A549 (cell line): ENCODE measurements at regions not wholly inside any gene's neighbourhood (a gene's known extent, or its start where the extent isn't known, plus 50 kb on each side); places are given as distances from the start of the nearest gene placed in this dataset.

Experiments
- ATAC-seq, 2 experiments: fragments of 200-7000 bp in 1 of 2; fragments of >200 bp in 1 of 2; cut with Nextera tagmentation in 1 of 2; cut with Tn5 transposase in 1 of 2; 3 replicates each; pipeline versions ENCODE4 v1.8.0 to v1.9.1; 2018 to 2020; ENCODE audit warnings: mild to moderate bottlenecking in 1 of 2, moderate library complexity in 1 of 2
- CTCF ChIA-PET: fragments of 300-600 bp; sonication (Branson Sonifier 250); formaldehyde crosslinking; extraction: SDS; loops from one replicate; lab custom pipeline; 2021; ENCODE audit warnings: antibody characterized with exemption, inconsistent platforms; lab: Yijun Ruan, JAX
- POLR2A ChIA-PET: fragments of 350-600 bp; formaldehyde crosslinking; extraction: SDS; loops from one replicate; lab custom pipeline; 2021; ENCODE audit warnings: antibody characterized with exemption, inconsistent platforms; lab: Yijun Ruan, JAX
- DNase-seq, 2 experiments: peaks; one replicate each; pipeline versions ENCODE4 v3.0.0 to v3.0.0-alpha.2; 2011 to 2016; ENCODE audit warnings: low read depth in 1 of 2, low spot score in 1 of 2
- FAIRE-seq: peaks from 2 replicates; lab custom pipeline; 2011; peaks lifted over from hg19 to GRCh38; lab: Jason Lieb, UNC
- H3K27ac ChIP-seq, 2 experiments: fragments of >200 bp; sonication (Bioruptor Twin); formaldehyde crosslinking; 3 replicates each; pipeline ENCODE4 v1.5.1; 2016 to 2017
- H3K4me1 ChIP-seq: fragments of >200 bp; sonication (Bioruptor Twin); formaldehyde crosslinking; 3 replicates; pipeline ENCODE4 v1.6.1; 2016
- H3K4me2 ChIP-seq: fragments of >200 bp; sonication (Bioruptor Twin); formaldehyde crosslinking; 3 replicates; pipeline ENCODE4 v1.6.1; 2016
- H3K4me3 ChIP-seq: fragments of >200 bp; sonication (Bioruptor Twin); formaldehyde crosslinking; 3 replicates; pipeline ENCODE4 v1.5.1; 2016
- H3K9me3 ChIP-seq: fragments of >200 bp; sonication (Bioruptor Twin); formaldehyde crosslinking; 3 replicates; pipeline ENCODE4 v1.6.1; 2016
- BHLHE40 ChIP-seq: IDR thresholded peaks from 2 replicates; pipeline ENCODE4 v1.6.1; 2012; ENCODE audit warnings: low read depth, low read length, inconsistent platforms
- CBX2 ChIP-seq: fragments of 200-600 bp; sonication (generic); IDR thresholded peaks from 2 replicates; pipeline ENCODE4 v1.6.1; 2016; ENCODE audit warnings: low read depth, mild to moderate bottlenecking, borderline replicate concordance
- CHD2 ChIP-seq: fragments of 150-350 bp; IDR thresholded peaks from 2 replicates; pipeline ENCODE4 v1.6.1; 2014; ENCODE audit warnings: low read length; ENCODE audit not compliant: partially characterized antibody
- EHF ChIP-seq: fragments of 250-450 bp; sonication (Bioruptor Pico); IDR thresholded peaks from 2 replicates; pipeline ENCODE4 v1.5.0; 2020; ENCODE audit warnings: mild to moderate bottlenecking
- FOXS1 ChIP-seq: fragments of 250-450 bp; sonication (Bioruptor Pico); IDR thresholded peaks from 2 replicates; pipeline ENCODE4 v1.5.0; 2020; ENCODE audit warnings: mild to moderate bottlenecking, moderate library complexity
- HOXA7 ChIP-seq: fragments of 250-450 bp; sonication (Bioruptor Pico); IDR thresholded peaks from 2 replicates; pipeline ENCODE4 v1.5.0; 2020; ENCODE audit warnings: mild to moderate bottlenecking, moderate library complexity
- NFE2L2 ChIP-seq: fragments of 150-350 bp; conservative IDR thresholded peaks from 2 replicates; pipeline ENCODE4 v1.6.1; 2014; ENCODE audit warnings: low read length
- POLR2AphosphoS2 ChIP-seq: conservative IDR thresholded peaks from 2 replicates; pipeline ENCODE4 v1.6.1; 2012; ENCODE audit warnings: low read length, improper control_type of control experiment, inconsistent platforms
- RARB ChIP-seq: fragments of 250-450 bp; sonication (Bioruptor Pico); IDR thresholded peaks from 2 replicates; pipeline ENCODE4 v1.8.0; 2021; ENCODE audit warnings: mild to moderate bottlenecking, moderate library complexity
- ZSCAN20 ChIP-seq: fragments of 250-450 bp; sonication (Bioruptor Pico); IDR thresholded peaks from 2 replicates; pipeline ENCODE4 v1.8.0; 2022; ENCODE audit warnings: mild to moderate bottlenecking, moderate library complexity
- WGBS: methylation state at CpG from one replicate; pipeline ENCODE4 v1.1.6; 2017; ENCODE audit errors: missing lambda C conversion rate; 5-methylcytosine and 5-hydroxymethylcytosine counted together
- TF ChIP-seq, protein P1 (sequence below): fragments of >200 bp; sonication (Bioruptor Twin); formaldehyde crosslinking; IDR thresholded peaks from 3 replicates; pipeline ENCODE4 v1.6.1; 2016
- TF ChIP-seq, protein P2 (sequence below): fragments of 250-450 bp; sonication (Bioruptor Pico); IDR thresholded peaks from 2 replicates; pipeline ENCODE4 v1.5.0; 2020; ENCODE audit warnings: low read depth, mild to moderate bottlenecking, moderate library complexity
- TF ChIP-seq, protein P3 (sequence below): fragments of >200 bp; sonication (Bioruptor Twin); formaldehyde crosslinking; IDR thresholded peaks from 3 replicates; pipeline ENCODE4 v1.5.1; 2016
- TF ChIP-seq, protein P4 (sequence below): fragments of 250-450 bp; sonication (Bioruptor Pico); IDR thresholded peaks from 2 replicates; pipeline ENCODE4 v1.5.0; 2021; ENCODE audit warnings: mild to moderate bottlenecking, moderate library complexity, borderline replicate concordance

DNA sequence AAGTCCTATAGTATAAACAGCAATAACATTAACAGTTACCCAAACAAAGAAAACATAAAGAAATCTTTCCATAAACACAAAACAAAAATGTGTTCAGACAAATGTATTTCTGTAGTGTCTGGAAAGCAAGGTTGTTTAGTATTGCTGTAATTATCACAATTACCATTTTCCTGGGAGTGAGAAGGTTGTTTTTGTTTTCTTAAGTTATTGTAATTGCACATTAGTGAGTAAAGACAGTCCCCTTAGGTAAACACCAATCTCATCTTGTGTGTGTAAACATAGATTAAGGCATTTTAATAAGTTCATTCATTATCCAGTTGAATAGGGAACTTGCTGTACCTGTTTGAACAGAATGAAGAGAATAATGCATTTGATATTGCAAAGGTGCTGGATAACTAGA is 356.9 kb upstream of the ADGRL4 start:
- Histone ChIP-seq H3K9me3 (no peaks in the 10 kb centered on the region), H3K4me2 (no peak overlapping the region), H3K27ac (no peak overlapping the region), H3K4me1 (no peaks in the 10 kb centered on the region), H3K4me3 (no peak overlapping the region)
- DNase-seq: no peak
- no peak for ATAC-seq
- no peak for FAIRE-seq
- TF ChIP-seq, protein P1, sequence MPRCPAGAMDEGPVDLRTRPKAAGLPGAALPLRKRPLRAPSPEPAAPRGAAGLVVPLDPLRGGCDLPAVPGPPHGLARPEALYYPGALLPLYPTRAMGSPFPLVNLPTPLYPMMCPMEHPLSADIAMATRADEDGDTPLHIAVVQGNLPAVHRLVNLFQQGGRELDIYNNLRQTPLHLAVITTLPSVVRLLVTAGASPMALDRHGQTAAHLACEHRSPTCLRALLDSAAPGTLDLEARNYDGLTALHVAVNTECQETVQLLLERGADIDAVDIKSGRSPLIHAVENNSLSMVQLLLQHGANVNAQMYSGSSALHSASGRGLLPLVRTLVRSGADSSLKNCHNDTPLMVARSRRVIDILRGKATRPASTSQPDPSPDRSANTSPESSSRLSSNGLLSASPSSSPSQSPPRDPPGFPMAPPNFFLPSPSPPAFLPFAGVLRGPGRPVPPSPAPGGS: no peak
- TF ChIP-seq, protein P2, sequence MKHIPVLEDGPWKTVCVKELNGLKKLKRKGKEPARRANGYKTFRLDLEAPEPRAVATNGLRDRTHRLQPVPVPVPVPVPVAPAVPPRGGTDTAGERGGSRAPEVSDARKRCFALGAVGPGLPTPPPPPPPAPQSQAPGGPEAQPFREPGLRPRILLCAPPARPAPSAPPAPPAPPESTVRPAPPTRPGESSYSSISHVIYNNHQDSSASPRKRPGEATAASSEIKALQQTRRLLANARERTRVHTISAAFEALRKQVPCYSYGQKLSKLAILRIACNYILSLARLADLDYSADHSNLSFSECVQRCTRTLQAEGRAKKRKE (CRISPR knock-in tag): no peak
- TF ChIP-seq ZSCAN20 (CRISPR knock-in tag) (no peak), NFE2L2 (no peak), FOXS1 (CRISPR knock-in tag) (no peak), CBX2 (no peak), BHLHE40 (no peak), RARB (no peak)
- ChIA-PET CTCF (interaction anchor here (0.5 to 1.3 kb wide), 2 partner anchors 10 to 1234 kb away, joined by 3 read pairs; no protein-coding TSS in a partner anchor), POLR2A (no interaction called here)

DNA sequence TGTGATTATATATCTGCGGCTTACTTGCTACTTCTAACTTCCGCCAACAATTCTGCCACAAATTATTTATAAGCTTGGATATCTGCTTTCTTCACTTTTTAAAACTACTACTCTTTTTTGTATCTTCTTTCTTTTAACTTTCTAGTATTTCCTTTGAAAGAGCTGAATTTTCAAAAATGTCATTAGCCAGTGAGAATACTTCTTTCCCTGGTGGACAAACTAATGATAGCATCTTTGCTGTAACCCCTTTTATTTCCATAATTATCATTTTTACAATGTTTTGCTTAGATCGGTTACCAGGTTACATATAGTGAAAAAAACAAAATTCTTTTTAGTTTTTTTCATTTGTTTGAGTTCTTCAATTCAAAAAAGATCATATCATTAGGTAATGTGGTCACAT is 355.9 kb upstream of the ADGRL4 start:
- H3K9me3 ChIP-seq: no peaks in the 10 kb centered on the region
- ATAC-seq (no peak), FAIRE-seq (no peak), DNase-seq (no peak)
- WGBS: 69% methylated on average over 3 of the region's 3 CpGs
- TF ChIP-seq CHD2 (no peak), POLR2AphosphoS2 (no peak), HOXA7 (CRISPR knock-in tag) (no peak), FOXS1 (CRISPR knock-in tag) (no peak), EHF (CRISPR knock-in tag) (no peak)
- TF ChIP-seq, protein P1: no peak
- TF ChIP-seq, protein P2 (CRISPR knock-in tag): no peak
- TF ChIP-seq, protein P3, sequence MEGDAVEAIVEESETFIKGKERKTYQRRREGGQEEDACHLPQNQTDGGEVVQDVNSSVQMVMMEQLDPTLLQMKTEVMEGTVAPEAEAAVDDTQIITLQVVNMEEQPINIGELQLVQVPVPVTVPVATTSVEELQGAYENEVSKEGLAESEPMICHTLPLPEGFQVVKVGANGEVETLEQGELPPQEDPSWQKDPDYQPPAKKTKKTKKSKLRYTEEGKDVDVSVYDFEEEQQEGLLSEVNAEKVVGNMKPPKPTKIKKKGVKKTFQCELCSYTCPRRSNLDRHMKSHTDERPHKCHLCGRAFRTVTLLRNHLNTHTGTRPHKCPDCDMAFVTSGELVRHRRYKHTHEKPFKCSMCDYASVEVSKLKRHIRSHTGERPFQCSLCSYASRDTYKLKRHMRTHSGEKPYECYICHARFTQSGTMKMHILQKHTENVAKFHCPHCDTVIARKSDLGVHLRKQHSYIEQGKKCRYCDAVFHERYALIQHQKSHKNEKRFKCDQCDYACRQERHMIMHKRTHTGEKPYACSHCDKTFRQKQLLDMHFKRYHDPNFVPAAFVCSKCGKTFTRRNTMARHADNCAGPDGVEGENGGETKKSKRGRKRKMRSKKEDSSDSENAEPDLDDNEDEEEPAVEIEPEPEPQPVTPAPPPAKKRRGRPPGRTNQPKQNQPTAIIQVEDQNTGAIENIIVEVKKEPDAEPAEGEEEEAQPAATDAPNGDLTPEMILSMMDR: no peak
- TF ChIP-seq, protein P4, sequence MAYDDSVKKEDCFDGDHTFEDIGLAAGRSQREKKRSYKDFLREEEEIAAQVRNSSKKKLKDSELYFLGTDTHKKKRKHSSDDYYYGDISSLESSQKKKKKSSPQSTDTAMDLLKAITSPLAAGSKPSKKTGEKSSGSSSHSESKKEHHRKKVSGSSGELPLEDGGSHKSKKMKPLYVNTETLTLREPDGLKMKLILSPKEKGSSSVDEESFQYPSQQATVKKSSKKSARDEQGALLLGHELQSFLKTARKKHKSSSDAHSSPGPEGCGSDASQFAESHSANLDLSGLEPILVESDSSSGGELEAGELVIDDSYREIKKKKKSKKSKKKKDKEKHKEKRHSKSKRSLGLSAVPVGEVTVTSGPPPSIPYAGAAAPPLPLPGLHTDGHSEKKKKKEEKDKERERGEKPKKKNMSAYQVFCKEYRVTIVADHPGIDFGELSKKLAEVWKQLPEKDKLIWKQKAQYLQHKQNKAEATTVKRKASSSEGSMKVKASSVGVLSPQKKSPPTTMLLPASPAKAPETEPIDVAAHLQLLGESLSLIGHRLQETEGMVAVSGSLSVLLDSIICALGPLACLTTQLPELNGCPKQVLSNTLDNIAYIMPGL (CRISPR knock-in tag): no peak
- no peak overlapping the region for H3K4me2 ChIP-seq
- H3K4me3 ChIP-seq: no peak overlapping the region
- no peak overlapping the region for H3K27ac ChIP-seq
- H3K4me1 ChIP-seq: no peaks in the 10 kb centered on the region
- ChIA-PET CTCF (interaction anchor here (1.3 kb wide), 1 partner anchor 9 kb away, joined by 3 read pairs; no protein-coding TSS in a partner anchor), POLR2A (no interaction called here)
